Naive thymus-derived CD4-positive, alpha-beta T cell (primary cell): ENCODE measurements at regions not wholly inside any gene's neighbourhood (a gene's known extent, or its start where the extent isn't known, plus 50 kb on each side); places are given as distances from the start of the nearest gene placed in this dataset.

Source experiments
- ATAC-seq: fragments of 150-1000 bp; cut with Tn5 transposase; 2 replicates; pipeline ENCODE4 v1.10.0; 2021; ENCODE audit warnings: mild to moderate bottlenecking, moderate library complexity
- CTCF ChIA-PET: fragments of 350-600 bp; sonication (Branson Sonifier 250); formaldehyde crosslinking; loops from one replicate; lab custom pipeline; 2021; ENCODE audit warnings: antibody characterized with exemption; lab: Charles Lee
- POLR2A ChIA-PET: fragments of 350-600 bp; sonication (Branson Sonifier 250); formaldehyde crosslinking; loops from one replicate; lab custom pipeline; 2021; ENCODE audit warnings: antibody characterized with exemption, inconsistent platforms; lab: Charles Lee
- DNase-seq, 9 donors: peaks; one replicate each; pipeline versions ENCODE4 v3.0.0 to v3.0.0-alpha.2; 2020 to 2022; ENCODE audit warnings: mixed read lengths in 1 of 9
- H3K27ac ChIP-seq: one replicate; pipeline ENCODE4 v1.7.0; 2013; ENCODE audit warnings: mild to moderate bottlenecking, low read depth, low read length, moderate library complexity
- H3K27me3 ChIP-seq, 2 donors: one replicate each; pipeline ENCODE4 v1.7.0; 2013; ENCODE audit warnings: low read length in 2 of 2, mild to moderate bottlenecking in 2 of 2, moderate library complexity in 2 of 2; ENCODE audit not compliant: control insufficient read depth in 2 of 2, insufficient read depth in 2 of 2
- H3K36me3 ChIP-seq, 3 experiments: 1 replicate in 2 of 3; 2 replicates in 1 of 3; pipeline ENCODE4 v1.7.0; 2013; ENCODE audit warnings: low read length in 3 of 3, mild to moderate bottlenecking in 3 of 3, moderate library complexity in 1 of 3; ENCODE audit not compliant: insufficient read depth in 3 of 3, control insufficient read depth in 2 of 3
- H3K4me1 ChIP-seq, 2 donors: one replicate each; pipeline ENCODE4 v1.7.0; 2013; ENCODE audit warnings: low read length in 2 of 2, mild to moderate bottlenecking in 2 of 2, moderate library complexity in 1 of 2; ENCODE audit not compliant: control insufficient read depth in 2 of 2, insufficient read depth in 2 of 2
- H3K4me3 ChIP-seq: 2 replicates; pipeline ENCODE4 v1.7.0; 2013; ENCODE audit warnings: mild to moderate bottlenecking, low read length
- H3K9me3 ChIP-seq, 3 experiments: 1 replicate in 2 of 3; 2 replicates in 1 of 3; pipeline ENCODE4 v1.7.0; 2013; ENCODE audit warnings: low read length in 3 of 3; ENCODE audit not compliant: control insufficient read depth in 2 of 3
- H3K27ac Mint-ChIP-seq, 9 donors: one replicate each; pipeline ENCODE4 v1.8.0; 2020 to 2022; ENCODE audit warnings: mixed read lengths in 9 of 9, mild to moderate bottlenecking in 8 of 9, moderate library complexity in 5 of 9, inconsistent platforms in 2 of 9
- H3K27me3 Mint-ChIP-seq, 5 donors: one replicate each; pipeline ENCODE4 v1.8.0; 2021 to 2022; ENCODE audit warnings: mixed read lengths in 5 of 5, mild to moderate bottlenecking in 1 of 5
- H3K36me3 Mint-ChIP-seq, 5 donors: one replicate each; pipeline ENCODE4 v1.8.0; 2020 to 2022; ENCODE audit warnings: mixed read lengths in 5 of 5, mild to moderate bottlenecking in 3 of 5, inconsistent platforms in 1 of 5
- H3K4me1 Mint-ChIP-seq, 7 donors: one replicate each; pipeline ENCODE4 v1.8.0; 2020 to 2022; ENCODE audit warnings: mixed read lengths in 7 of 7, mild to moderate bottlenecking in 3 of 7, inconsistent platforms in 1 of 7
- H3K4me3 Mint-ChIP-seq, 10 donors: one replicate each; pipeline ENCODE4 v1.8.0; 2020 to 2022; ENCODE audit warnings: mild to moderate bottlenecking in 10 of 10, mixed read lengths in 10 of 10, moderate library complexity in 6 of 10, inconsistent platforms in 2 of 10
- H3K9me3 Mint-ChIP-seq, 11 donors: one replicate each; pipeline ENCODE4 v1.8.0; 2020 to 2022; ENCODE audit warnings: mixed read lengths in 11 of 11, mild to moderate bottlenecking in 4 of 11, inconsistent platforms in 1 of 11, moderate library complexity in 1 of 11
- intact Hi-C, 2 donors: fragments of 100-400 bp; cut with micrococcal nuclease; formaldehyde crosslinking; loops; one replicate each; pipeline ENCODE4 v1.15.1; 2023

DNA sequence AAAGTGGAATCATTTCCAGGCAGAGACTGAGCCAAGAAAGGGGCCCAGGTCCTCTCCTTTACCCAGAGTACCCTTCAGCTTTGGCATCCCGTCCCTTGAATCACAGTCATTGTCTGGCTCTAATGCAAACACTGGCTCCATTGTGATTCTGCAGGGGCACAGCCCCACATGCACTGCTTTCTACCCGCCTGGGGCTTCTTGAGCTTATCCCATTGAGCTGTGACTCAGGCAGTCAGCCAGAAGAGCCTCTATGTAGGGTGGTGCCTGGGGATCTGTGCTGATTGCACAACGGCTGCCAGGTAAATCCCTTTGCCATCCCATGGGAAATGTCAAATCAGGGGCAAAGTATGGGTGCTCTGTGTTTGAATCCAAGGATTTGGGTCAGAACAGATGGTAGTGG is 88.9 kb downstream of the RASSF10 start:
- Mint-ChIP-seq H3K27ac (no peak overlapping the region), H3K4me3 (no peak overlapping the region), H3K9me3 (no peaks in the 10 kb centered on the region), H3K4me1 (no peaks in the 10 kb centered on the region), H3K36me3 (no peaks in the 10 kb centered on the region), H3K27me3 (peaks cover 5 to 48% (median 17%) of the 10 kb centered on the region in 5 donors)
- intact Hi-C loops: no loop called here
- Histone ChIP-seq H3K27ac (no peak overlapping the region), H3K4me1 (no peaks in the 10 kb centered on the region), H3K4me3 (no peak overlapping the region), H3K9me3 (no peaks in the 10 kb centered on the region), H3K36me3 (no peaks in the 10 kb centered on the region), H3K27me3 (no peaks in the 10 kb centered on the region)
- ChIA-PET POLR2A (no interaction called here), CTCF (no interaction called here)
- ATAC-seq (no peak), DNase-seq (no peak)

DNA sequence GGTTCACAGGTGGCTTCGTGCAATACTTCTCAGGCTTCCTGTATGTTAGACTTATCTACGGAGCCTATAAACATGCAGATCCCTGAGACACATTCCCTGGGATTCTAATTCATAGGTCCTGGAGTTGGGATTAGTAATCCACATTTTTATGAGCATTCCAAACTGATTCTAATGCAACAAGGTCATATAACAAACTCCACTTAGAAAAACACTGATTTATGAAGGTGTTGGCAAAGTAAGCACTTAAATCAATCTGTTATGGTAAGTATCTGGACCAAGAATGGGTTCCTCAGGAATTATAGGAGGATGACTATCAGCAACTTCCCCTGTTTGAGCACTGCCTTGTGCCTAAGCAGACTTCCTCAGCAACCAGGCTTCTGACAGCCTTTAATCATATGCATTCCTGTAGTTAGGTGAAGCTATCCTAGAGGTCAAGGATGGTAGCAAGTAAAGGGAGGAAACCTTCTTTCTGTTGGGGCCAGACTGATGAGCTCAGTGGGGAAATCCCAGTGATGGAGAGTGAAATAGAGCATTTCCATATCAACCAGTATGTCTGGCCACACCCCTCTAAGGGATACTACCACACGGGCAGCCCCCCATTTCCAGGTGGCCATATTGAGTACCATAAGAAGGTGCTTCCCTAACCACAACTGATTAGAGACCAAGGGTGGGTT is 89.6 kb downstream of the RASSF10 start:
- H3K9me3 ChIP-seq: no peaks in the 10 kb centered on the region
- peaks cover 7 to 48% (median 21%) of the 10 kb centered on the region in 5 donors for H3K27me3 Mint-ChIP-seq
- H3K4me3 Mint-ChIP-seq: no peak overlapping the region
- intact Hi-C loops: no loop called here
- no peak overlapping the region for H3K27ac ChIP-seq
- H3K4me1 ChIP-seq: no peaks in the 10 kb centered on the region
- no peak for ATAC-seq
- DNase-seq: no peak
- H3K9me3 Mint-ChIP-seq: no peaks in the 10 kb centered on the region
- ChIA-PET CTCF (no interaction called here), POLR2A (no interaction called here)
- H3K27ac Mint-ChIP-seq: no peak overlapping the region
- peaks cover 0 to 1% (median 0%) of the 10 kb centered on the region in 7 donors for H3K4me1 Mint-ChIP-seq
- no peaks in the 10 kb centered on the region for H3K36me3 ChIP-seq
- H3K4me3 ChIP-seq: no peak overlapping the region
- no peaks in the 10 kb centered on the region for H3K36me3 Mint-ChIP-seq
- no peaks in the 10 kb centered on the region for H3K27me3 ChIP-seq

DNA sequence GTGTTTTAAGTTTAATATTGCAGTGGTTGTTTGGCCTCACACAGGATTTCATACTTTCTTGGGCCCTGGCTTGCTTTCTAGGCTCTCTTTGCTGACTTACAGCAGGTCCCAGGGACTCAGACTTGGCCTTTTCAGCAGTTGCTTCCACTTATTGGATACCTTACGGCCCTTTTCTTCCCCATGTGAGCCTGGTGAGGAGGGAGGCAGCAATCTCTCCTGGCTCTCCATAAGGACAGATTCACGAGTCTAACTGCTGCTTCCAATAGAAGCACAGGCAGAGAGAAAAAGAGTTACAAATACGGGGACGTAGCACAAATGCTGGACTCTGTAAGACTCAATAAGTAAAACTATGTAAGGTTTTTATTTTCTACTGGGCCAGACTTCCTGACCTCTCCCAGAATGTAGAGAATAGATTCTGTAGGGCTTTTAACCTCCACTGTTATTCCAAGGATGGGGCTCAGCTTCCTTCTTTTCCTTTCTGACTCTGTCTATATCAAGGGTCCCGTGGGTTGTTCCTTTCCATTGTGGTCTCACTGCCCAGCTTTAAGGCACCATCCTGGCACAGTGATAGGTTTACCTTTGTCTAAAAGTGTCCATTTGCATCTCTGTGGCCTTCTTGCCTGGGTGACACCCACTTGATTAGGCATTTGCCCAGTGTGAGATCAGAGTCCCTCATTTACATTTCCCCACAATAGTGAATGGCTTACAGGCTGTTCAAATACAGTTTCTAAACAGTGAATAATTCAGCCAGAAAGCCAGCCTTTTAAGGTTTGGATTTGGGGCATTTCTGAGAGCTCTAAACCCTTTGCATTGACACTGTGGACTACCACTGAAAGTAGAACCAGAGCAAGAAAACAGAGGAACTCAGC is 92.8 kb downstream of the RASSF10 start:
- H3K36me3 Mint-ChIP-seq: no peaks in the 10 kb centered on the region
- intact Hi-C loops: no loop called here
- Histone ChIP-seq H3K27ac (no peak overlapping the region), H3K9me3 (no peaks in the 10 kb centered on the region), H3K4me3 (no peak overlapping the region), H3K27me3 (no peaks in the 10 kb centered on the region), H3K36me3 (no peaks in the 10 kb centered on the region), H3K4me1 (no peaks in the 10 kb centered on the region)
- POLR2A ChIA-PET: no interaction called here
- H3K4me3 Mint-ChIP-seq: no peak overlapping the region
- H3K27me3 Mint-ChIP-seq: peaks cover 17 to 48% (median 29%) of the 10 kb centered on the region in 5 donors
- peaks cover 0 to 1% (median 0%) of the 10 kb centered on the region in 7 donors for H3K4me1 Mint-ChIP-seq
- ATAC-seq (no peak), DNase-seq (no peak)
- no peak overlapping the region for H3K27ac Mint-ChIP-seq
- H3K9me3 Mint-ChIP-seq: no peaks in the 10 kb centered on the region
- CTCF ChIA-PET: no interaction called here

GRCh38 chr11:13102513-13102840 is 93.4 kb downstream of the RASSF10 start:
- no peaks in the 10 kb centered on the region for H3K27me3 ChIP-seq
- Mint-ChIP-seq H3K4me3 (no peak overlapping the region), H3K9me3 (peaks cover 0 to under 1% (median 0%) of the 10 kb centered on the region in 11 donors), H3K27me3 (peaks cover 21 to 53% (median 34%) of the 10 kb centered on the region in 5 donors), H3K4me1 (peaks cover 0 to 1% (median 0%) of the 10 kb centered on the region in 7 donors), H3K36me3 (no peaks in the 10 kb centered on the region), H3K27ac (no peak overlapping the region)
- no peak for DNase-seq
- H3K27ac ChIP-seq: no peak overlapping the region
- no peaks in the 10 kb centered on the region for H3K4me1 ChIP-seq
- no peaks in the 10 kb centered on the region for H3K9me3 ChIP-seq
- POLR2A ChIA-PET: no interaction called here
- no peak overlapping the region for H3K4me3 ChIP-seq
- intact Hi-C loops: no loop called here
- CTCF ChIA-PET: no interaction called here
- H3K36me3 ChIP-seq: no peaks in the 10 kb centered on the region
- ATAC-seq: no peak

- Mint-ChIP-seq H3K4me3 (no peak overlapping the region), H3K36me3 (peaks cover 0 to under 1% (median 0%) of the 10 kb centered on the region in 5 donors), H3K4me1 (peaks cover 0 to 3% (median 0%) of the 10 kb centered on the region in 7 donors), H3K27ac (no peak overlapping the region), H3K27me3 (peaks cover 23 to 59% (median 39%) of the 10 kb centered on the region in 5 donors), H3K9me3 (peaks cover 0 to 5% (median 0%) of the 10 kb centered on the region in 11 donors)
- DNase-seq (no peak), ATAC-seq (no peak)
- intact Hi-C loops: no loop called here
- no peaks in the 10 kb centered on the region for H3K4me1 ChIP-seq
- POLR2A ChIA-PET: no interaction called here
- H3K9me3 ChIP-seq: no peaks in the 10 kb centered on the region
- H3K36me3 ChIP-seq: no peaks in the 10 kb centered on the region
- CTCF ChIA-PET: no interaction called here
- H3K27me3 ChIP-seq: no peaks in the 10 kb centered on the region
- no peak overlapping the region for H3K4me3 ChIP-seq
- H3K27ac ChIP-seq: no peak overlapping the region
These were observed 93.9 kb downstream of the RASSF10 start for GRCh38 chr11:13102865-13103539.

- Mint-ChIP-seq H3K36me3 (peaks cover 0 to 4% (median 0%) of the 10 kb centered on the region in 5 donors), H3K9me3 (peaks cover 0 to 11% (median 5%) of the 10 kb centered on the region in 11 donors), H3K4me3 (no peak overlapping the region), H3K27me3 (peaks cover 26 to 62% (median 39%) of the 10 kb centered on the region in 5 donors), H3K4me1 (peaks cover 0 to 3% (median 0%) of the 10 kb centered on the region in 7 donors), H3K27ac (no peak overlapping the region)
- ATAC-seq (no peak), DNase-seq (no peak)
- Histone ChIP-seq H3K4me3 (no peak overlapping the region), H3K27me3 (no peaks in the 10 kb centered on the region), H3K36me3 (no peaks in the 10 kb centered on the region), H3K9me3 (no peaks in the 10 kb centered on the region), H3K4me1 (no peaks in the 10 kb centered on the region), H3K27ac (no peak overlapping the region)
- intact Hi-C loops: no loop called here
- ChIA-PET POLR2A (no interaction called here), CTCF (no interaction called here)
These were observed 94.9 kb downstream of the RASSF10 start for GRCh38 chr11:13103962-13104554.
